HG03432 (cell line): ENCODE measurements at regions not wholly inside any gene's neighbourhood (a gene's known extent, or its start where the extent isn't known, plus 50 kb on each side); places are given as distances from the start of the nearest gene placed in this dataset.

Experiments
- ATAC-seq: cut with Tn5 transposase; IDR thresholded peaks from one replicate; pipeline ENCODE4 v1.9.1; 2021; ENCODE audit warnings: mild to moderate bottlenecking, moderate library complexity; ENCODE audit not compliant: unreplicated experiment

GRCh38 chr6:105484238-105485161 lies 81.6 kb upstream of the PREP start:
- peak; percentile 51 for ATAC-seq

GRCh38 chr6:105483492-105483891 lies 80.6 kb upstream of the PREP start:
- no peak for ATAC-seq

- no peak for ATAC-seq
Measured at GRCh38 chr6:105482921-105483320, 80.0 kb upstream of the PREP start.

GRCh38 chr6:105482227-105482844 lies 79.5 kb upstream of the PREP start:
- ATAC-seq, result no peak

- no peak for ATAC-seq
Measured at GRCh38 chr6:105476978-105477377, 74.1 kb upstream of the PREP start.

GRCh38 chr6:105474234-105474633 lies 71.4 kb upstream of the PREP start:
- no peak for ATAC-seq

GRCh38 chr6:105469946-105470345 lies 67.1 kb upstream of the PREP start:
- no peak for ATAC-seq

GRCh38 chr6:105468850-105469249 lies 66.0 kb upstream of the PREP start:
- no peak for ATAC-seq

GRCh38 chr6:105460860-105461259 lies 58.0 kb upstream of the PREP start:
- no peak for ATAC-seq

- ATAC-seq, result no peak
Measured at GRCh38 chr6:105459864-105460263, 57.0 kb upstream of the PREP start.

- ATAC-seq, result peak; percentile 95
Measured at GRCh38 chr6:105459049-105459448, 56.2 kb upstream of the PREP start.

- peak; percentile 57 for ATAC-seq
Measured at GRCh38 chr6:105458551-105458950, 55.7 kb upstream of the PREP start.

- no peak for ATAC-seq
Measured at GRCh38 chr6:105458084-105458483, 55.2 kb upstream of the PREP start.

GRCh38 chr6:105453968-105454367 lies 51.1 kb upstream of the PREP start:
- no peak for ATAC-seq

- ATAC-seq, result peak; percentile 77
Measured at GRCh38 chr6:105452924-105453756, 50.3 kb upstream of the PREP start.
